Dermis blood vessel endothelial cell (primary cell): ENCODE measurements at regions not wholly inside any gene's neighbourhood (a gene's known extent, or its start where the extent isn't known, plus 50 kb on each side); places are given as distances from the start of the nearest gene placed in this dataset.

ENCODE experiments used
- DNase-seq: peaks from one replicate; pipeline ENCODE4 v3.0.0; 2010

DNA sequence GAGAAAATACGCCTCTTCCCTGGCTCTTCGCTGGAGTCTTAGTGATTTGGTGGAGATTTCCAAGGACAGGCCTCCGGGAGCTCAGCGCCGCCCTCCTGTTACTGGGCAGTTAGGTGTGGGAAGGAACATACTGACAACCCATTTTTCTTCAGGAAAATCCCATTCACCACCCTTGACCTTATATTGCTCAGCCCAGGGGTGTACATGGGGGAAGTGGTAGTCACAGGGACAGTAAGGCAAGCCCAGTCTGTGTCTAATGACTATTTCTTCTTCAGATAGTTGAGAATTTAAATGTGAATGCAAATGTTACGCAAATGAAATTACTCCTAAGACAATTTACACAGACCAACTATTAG lies 119.4 kb downstream of the UQCRFS1 start:
- DNase-seq, result no peak

DNA sequence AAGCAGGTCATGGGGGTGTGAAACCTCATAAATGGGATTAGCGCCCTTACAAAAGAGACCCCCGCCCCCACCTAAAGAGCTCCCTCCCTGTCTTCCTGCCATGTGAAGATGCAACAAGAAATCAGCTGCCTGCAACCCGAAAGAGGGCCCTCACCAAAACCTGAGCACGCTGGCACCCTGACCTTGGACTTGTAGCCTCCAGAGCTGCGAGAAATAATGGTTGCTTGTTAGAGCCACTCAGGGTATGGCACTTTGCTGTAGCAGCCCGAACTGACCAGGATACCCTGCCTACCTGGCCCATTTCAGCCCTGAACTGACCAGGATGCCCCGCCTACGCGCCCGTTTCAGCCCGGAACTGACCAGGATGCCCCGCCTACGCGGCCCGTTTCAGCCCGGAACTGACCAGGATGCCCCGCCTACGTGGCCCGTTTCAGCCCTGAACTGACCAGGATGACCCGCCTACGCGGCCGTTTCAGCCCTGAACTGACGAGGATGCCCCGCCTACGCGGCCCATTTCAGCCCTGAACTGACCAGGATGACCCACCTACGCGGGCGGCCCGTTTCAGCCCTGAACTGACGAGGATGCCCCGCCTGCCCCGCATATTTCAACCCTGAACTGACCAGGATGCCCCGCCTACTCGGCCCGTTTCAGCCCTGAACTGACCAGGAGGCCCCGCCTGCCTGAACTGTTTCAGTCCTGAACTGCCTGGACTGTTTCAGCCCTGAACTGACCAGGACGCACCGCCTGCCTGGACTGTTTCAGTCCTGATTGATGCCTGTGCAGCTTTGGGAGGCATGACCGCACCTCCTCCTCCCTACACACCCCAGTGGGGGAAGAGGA lies 120.0 kb downstream of the UQCRFS1 start:
- DNase-seq, result no peak

- no peak for DNase-seq
Measured at GRCh38 chr19:29090783-29091526, 122.0 kb downstream of the UQCRFS1 start.

GRCh38 chr19:29089315-29089870 lies 123.6 kb downstream of the UQCRFS1 start:
- DNase-seq, result no peak

DNA sequence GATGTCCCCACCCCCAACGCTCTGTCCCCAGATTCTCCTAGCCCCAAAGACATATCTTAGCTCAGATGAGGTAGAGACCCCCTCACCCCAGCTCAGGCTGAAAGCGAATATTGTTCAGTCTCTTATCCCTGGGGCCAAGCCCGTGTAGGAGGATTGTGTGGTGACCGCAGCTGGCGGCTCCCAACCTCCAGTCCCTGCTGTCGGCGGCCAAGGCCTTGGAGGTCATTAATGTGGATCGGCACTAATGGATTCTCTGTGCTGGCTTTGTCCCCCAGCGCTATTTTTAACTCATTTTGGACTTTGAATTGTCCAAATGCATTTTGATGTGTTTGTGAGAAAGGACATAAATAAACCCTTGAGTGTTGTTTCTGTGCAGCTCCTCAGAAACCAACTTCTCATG lies 124.2 kb downstream of the UQCRFS1 start:
- no peak for DNase-seq

DNA sequence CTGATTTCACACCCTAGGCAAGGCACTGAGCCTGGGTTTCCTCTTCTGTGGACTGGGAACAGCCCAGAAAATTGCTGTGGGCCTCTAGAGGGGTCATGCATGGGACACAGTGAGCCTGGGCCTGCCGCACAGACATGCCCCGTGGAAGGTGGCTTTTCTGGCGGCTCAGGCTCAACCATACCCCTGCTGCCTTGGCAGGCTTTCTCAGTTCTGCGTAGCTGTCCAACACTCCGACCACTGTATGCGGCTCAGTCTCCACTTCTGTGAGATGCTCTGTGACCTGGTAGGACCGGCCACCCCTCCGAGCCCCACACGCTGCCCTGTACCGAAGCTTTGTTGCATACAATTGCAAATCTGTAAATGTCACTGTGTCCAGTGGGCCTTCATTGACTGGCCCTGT lies 126.3 kb downstream of the UQCRFS1 start:
- no peak for DNase-seq

DNA sequence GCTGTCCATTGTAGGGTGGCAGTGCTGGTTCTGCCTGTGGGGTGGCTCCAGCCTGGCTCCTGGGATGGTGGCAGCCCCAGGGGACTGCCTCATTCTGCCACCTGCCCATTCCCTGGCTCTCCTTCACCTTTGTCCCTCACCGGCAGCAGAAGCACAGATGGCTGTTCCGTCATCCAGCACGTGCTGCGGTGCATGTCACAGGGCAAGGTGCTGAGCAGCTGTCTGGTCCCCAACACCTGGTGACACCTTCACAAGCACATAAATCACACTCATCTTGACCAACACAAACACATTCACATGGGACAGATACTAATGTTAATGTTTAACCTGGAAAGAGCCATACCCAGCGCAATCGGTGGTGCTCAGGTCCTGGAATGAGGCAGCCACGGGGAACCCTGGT lies 126.8 kb downstream of the UQCRFS1 start:
- no peak for DNase-seq

- DNase-seq, result no peak
Measured at GRCh38 chr19:29085630-29086029, 127.3 kb downstream of the UQCRFS1 start.

DNA sequence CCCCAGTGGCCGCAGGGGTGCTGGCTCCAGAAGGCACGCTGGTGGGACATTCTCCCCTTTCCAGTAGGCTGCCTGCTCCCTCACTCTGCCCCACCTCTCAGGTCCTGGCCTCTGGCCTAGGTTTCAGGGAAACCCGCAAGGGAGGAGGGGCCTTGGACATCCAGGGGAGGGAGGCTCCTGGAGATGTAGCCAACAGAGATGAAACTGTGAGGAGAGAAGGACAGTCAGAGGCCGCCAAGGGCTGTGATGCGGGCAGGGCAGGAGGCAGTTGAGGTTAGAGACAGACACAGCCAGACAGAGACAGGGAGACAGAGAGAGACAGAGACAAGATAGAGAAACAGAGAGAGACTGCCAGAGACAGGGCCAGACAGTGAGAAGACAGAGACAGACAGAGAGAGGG lies 127.7 kb downstream of the UQCRFS1 start:
- DNase-seq, result no peak

DNA sequence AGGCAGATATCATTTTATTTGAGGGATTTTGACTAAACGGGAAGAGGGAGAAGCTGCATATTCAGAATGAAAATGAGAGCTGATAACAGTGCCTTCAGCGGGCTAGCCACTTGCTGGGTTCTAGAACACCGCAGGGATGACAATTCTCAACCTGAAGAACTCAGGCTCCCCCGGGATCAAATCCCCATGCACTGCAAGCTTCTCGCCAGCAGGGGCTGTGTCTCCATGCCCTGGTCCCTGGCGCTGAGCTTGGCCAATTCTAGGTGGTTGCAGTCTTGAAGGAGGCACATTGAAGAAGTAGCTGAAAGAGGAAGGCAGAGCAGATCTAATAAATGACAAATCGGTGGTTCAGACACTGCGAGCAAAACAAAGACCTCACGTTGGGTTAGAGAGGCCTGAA lies 128.7 kb downstream of the UQCRFS1 start:
- no peak for DNase-seq

DNA sequence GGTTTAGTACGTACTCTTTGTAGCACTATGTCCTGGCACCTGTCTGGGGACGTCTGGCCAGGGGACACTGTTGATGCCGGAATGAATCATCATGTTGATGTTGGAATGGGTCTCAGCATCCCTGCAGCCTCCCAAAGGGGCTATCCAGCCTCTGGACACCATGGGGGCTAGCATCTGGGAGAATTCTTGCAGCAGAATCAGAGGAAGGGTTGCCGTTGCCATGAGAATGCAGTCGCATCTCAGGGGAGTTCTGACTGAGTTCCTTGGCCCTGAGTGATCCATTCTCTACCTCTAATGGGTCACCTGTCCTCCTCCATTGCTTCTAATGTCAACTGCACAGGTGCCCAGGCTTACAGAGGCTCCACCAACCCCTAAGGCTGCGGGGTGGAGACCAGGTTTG lies 129.1 kb downstream of the UQCRFS1 start:
- DNase-seq, result no peak

DNA sequence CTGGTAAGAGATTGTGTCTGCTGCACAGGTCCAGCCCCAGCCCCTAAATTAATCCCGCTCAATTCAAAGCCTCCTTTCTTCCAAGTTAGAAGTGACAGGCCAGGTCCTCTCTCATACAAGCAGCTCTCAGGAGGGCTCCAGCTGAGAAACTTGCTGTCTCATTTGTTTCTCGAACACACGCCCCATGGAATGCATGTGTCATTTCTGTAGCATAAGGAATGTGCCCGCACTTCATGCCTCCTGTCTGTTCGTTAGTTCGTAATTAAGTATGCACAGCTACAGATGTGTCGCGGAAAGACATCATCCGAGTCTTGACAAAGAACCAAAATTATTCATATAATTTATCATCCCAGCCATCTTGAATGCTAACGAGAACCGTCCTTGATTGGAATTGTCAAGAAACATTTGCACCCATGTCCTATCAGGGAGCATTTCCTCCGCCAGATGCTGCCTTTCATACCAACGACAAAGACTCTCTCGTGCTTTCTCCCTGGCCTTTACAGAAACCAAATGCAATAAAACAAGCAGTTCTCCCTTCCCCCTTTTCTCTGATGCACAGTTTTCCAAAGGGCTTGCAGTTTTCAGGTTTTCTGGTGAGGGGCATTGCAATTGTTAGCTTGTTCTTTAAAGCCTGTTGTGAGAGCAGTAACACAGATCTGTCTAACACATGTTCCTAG lies 133.5 kb downstream of the UQCRFS1 start:
- DNase-seq, result no peak

DNA sequence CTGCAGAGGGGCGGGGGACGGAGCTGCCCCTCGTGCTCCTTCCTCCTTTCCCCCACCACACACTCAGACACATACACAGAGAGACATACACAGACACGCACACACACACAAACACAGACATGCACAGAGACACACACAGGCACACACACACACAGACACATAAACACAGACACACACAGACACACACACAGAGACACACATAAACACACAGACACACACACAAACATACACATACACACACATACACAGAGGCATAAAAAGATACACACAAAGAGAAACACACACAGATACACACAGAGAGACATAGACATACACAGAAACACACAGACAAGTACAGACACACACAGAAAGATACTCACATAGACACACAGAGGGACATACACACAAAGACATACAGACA lies 136.0 kb downstream of the UQCRFS1 start:
- DNase-seq, result no peak

GRCh38 chr19:29076161-29076560 lies 136.8 kb downstream of the UQCRFS1 start:
- no peak for DNase-seq

GRCh38 chr19:29075149-29075548 lies 137.8 kb downstream of the UQCRFS1 start:
- no peak for DNase-seq

- no peak for DNase-seq
Measured at GRCh38 chr19:29074579-29074978, 138.4 kb downstream of the UQCRFS1 start.

- DNase-seq, result no peak
Measured at GRCh38 chr19:29067831-29068230, 145.1 kb downstream of the UQCRFS1 start.

GRCh38 chr19:29062475-29063435 lies 150.2 kb downstream of the UQCRFS1 start:
- DNase-seq, result no peak

GRCh38 chr19:29060813-29061364 lies 152.1 kb downstream of the UQCRFS1 start:
- no peak for DNase-seq

DNA sequence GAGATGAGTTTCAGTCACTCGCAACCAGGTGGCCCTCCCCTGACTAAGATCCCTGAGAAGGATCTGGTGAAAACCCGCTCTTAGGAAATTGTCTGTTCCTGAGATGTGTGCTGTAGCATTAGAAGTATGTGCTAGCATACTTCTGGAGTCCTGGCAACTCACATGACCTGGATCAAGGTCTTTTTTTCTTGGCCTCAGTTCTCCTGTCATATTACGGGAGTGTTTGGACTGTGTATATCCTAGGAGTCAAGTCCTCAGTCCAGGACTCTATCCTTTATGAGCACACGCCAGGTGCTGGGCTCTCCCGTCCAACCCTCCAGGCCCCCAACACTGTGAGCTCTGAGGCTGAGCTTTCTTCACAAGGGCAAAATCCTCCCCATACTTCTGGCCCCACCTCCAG lies 156.4 kb downstream of the UQCRFS1 start:
- no peak for DNase-seq

DNA sequence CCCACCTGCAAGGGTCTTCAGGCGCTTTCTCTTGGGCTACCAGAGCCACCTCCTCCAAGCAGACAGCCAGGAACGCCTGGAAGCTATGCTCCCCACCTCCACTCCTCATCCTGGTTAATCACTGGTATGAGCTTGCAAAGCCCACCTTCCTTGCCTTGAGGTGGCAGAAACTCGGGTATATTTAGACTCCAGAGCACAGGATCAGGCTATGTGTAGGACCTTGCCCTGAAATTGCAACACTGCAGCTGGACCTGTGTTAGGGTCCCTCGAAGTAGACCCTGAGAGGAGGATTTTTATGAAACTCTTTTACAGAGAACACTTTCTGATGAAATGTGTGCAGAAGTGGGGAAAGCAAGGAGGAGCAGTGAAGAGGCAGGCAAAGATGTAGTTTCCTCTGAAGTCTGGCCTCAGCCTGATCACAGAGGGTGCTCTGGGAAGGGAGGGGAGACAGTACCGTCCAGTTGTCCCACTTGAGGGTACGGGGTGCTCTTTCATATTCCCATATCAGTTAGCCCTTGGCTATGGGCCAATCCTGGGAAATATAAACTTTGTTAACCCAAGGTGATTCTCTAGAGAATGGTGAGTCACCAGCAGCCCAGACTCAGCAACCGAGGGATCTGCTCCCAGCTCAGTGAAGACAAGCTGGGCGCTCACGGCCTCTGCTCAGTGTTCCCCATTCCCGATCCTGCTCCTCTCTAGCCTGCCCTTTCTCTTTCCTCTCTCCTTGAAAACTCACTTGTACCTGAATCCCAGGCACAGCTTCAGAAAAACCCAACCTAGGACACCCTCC lies 157.9 kb downstream of the UQCRFS1 start:
- DNase-seq, result no peak
